ENCODE measurements at regions not wholly inside any gene's neighbourhood (a gene's known extent, or its start where the extent isn't known, plus 50 kb on each side); places are given as distances from the start of the nearest gene placed in this dataset.

GRCh38 chr14:94964931-94965330, 192.4 kb downstream of the DICER1 start:
- ATAC-seq (ENCODE audit: insufficient read depth, low FRiP score) (no peak), DNase-seq (no peak)
- Histone ChIP-seq H3K4me3 (no peak overlapping the region), H3K27me3 (ENCODE audit: control insufficient read depth in 3 of 3, insufficient read depth in 3 of 3, low read length in 2 of 3) (peaks cover 0 to 6% (median 2%) of the 10 kb centered on the region in 3 donors), H3K4me1 (ENCODE audit: control insufficient read depth in 5 of 5, insufficient read depth in 5 of 5, low read length in 5 of 5) (peaks cover 0 to 5% (median 0%) of the 10 kb centered on the region in 5 donors), H3K9ac (ENCODE audit: insufficient read depth in 1 of 2, low read length in 2 of 2) (no peak overlapping the region), H3K36me3 (ENCODE audit: control insufficient read depth in 4 of 4, insufficient read depth in 4 of 4, low read length in 4 of 4) (no peaks in the 10 kb centered on the region), H3K27ac (ENCODE audit: low read depth in 1 of 2, low read length in 1 of 2) (no peak overlapping the region), H3K9me3 (ENCODE audit: control insufficient read depth in 4 of 4, insufficient read depth in 3 of 4, low read length in 3 of 4) (no peaks in the 10 kb centered on the region)
- WGBS, 2 donors, result 85 to 92% methylated on average over 7 of the region's 7 CpGs
- TF ChIP-seq CTCF (IDR thresholded peaks at IDR 0.05; ENCODE audit: control extremely low read depth, extremely low read depth), result no peak

GRCh38 chr14:94964181-94964580, 193.1 kb downstream of the DICER1 start:
- 79 to 88% methylated on average over 3 of the region's 3 CpGs for WGBS, 2 donors
- no peaks in the 10 kb centered on the region for H3K36me3 ChIP-seq (ENCODE audit: control insufficient read depth in 4 of 4, insufficient read depth in 4 of 4, low read length in 4 of 4)
- DNase-seq (no peak), ATAC-seq (ENCODE audit: insufficient read depth, low FRiP score) (no peak)
- no peak overlapping the region for H3K27ac ChIP-seq (ENCODE audit: low read depth in 1 of 2, low read length in 1 of 2)
- no peak for TF ChIP-seq CTCF (IDR thresholded peaks at IDR 0.05; ENCODE audit: control extremely low read depth, extremely low read depth)
- no peak overlapping the region for H3K4me3 ChIP-seq
- no peak overlapping the region for H3K9ac ChIP-seq (ENCODE audit: insufficient read depth in 1 of 2, low read length in 2 of 2)
- peaks cover 0 to 5% (median 0%) of the 10 kb centered on the region in 5 donors for H3K4me1 ChIP-seq (ENCODE audit: control insufficient read depth in 5 of 5, insufficient read depth in 5 of 5, low read length in 5 of 5)
- H3K9me3 ChIP-seq (ENCODE audit: control insufficient read depth in 4 of 4, insufficient read depth in 3 of 4, low read length in 3 of 4), result no peaks in the 10 kb centered on the region
- peaks cover 0 to 9% (median 2%) of the 10 kb centered on the region in 3 donors for H3K27me3 ChIP-seq (ENCODE audit: control insufficient read depth in 3 of 3, insufficient read depth in 3 of 3, low read length in 2 of 3)

- ATAC-seq (ENCODE audit: insufficient read depth, low FRiP score) (no peak), DNase-seq (no peak)
- WGBS, 2 donors, result 80 to 82% methylated on average over 8 of the region's 8 CpGs
- no peak for TF ChIP-seq CTCF (IDR thresholded peaks at IDR 0.05; ENCODE audit: control extremely low read depth, extremely low read depth)
- Histone ChIP-seq H3K9ac (ENCODE audit: insufficient read depth in 1 of 2, low read length in 2 of 2) (no peak overlapping the region), H3K9me3 (ENCODE audit: control insufficient read depth in 4 of 4, insufficient read depth in 3 of 4, low read length in 3 of 4) (no peaks in the 10 kb centered on the region), H3K4me3 (no peak overlapping the region), H3K27ac (ENCODE audit: low read depth in 1 of 2, low read length in 1 of 2) (no peak overlapping the region), H3K36me3 (ENCODE audit: control insufficient read depth in 4 of 4, insufficient read depth in 4 of 4, low read length in 4 of 4) (no peaks in the 10 kb centered on the region), H3K4me1 (ENCODE audit: control insufficient read depth in 5 of 5, insufficient read depth in 5 of 5, low read length in 5 of 5) (peaks cover 0 to 5% (median 0%) of the 10 kb centered on the region in 5 donors), H3K27me3 (ENCODE audit: control insufficient read depth in 3 of 3, insufficient read depth in 3 of 3, low read length in 2 of 3) (peaks cover 2 to 9% (median 6%) of the 10 kb centered on the region in 3 donors)
Observed at GRCh38 chr14:94963051-94963450, 193.1 kb upstream of the GSC start.

GRCh38 chr14:94962166-94962575, 192.3 kb upstream of the GSC start:
- H3K4me1 ChIP-seq (ENCODE audit: control insufficient read depth in 5 of 5, insufficient read depth in 5 of 5, low read length in 5 of 5), result peaks cover 0 to 5% (median 0%) of the 10 kb centered on the region in 5 donors
- WGBS, 2 donors, result 36 to 40% methylated on average over 7 of the region's 7 CpGs
- TF ChIP-seq CTCF (IDR thresholded peaks at IDR 0.05; ENCODE audit: control extremely low read depth, extremely low read depth), result no peak
- no peak overlapping the region for H3K27ac ChIP-seq (ENCODE audit: low read depth in 1 of 2, low read length in 1 of 2)
- H3K9me3 ChIP-seq (ENCODE audit: control insufficient read depth in 4 of 4, insufficient read depth in 3 of 4, low read length in 3 of 4), result no peaks in the 10 kb centered on the region
- H3K4me3 ChIP-seq, result no peak overlapping the region
- H3K36me3 ChIP-seq (ENCODE audit: control insufficient read depth in 4 of 4, insufficient read depth in 4 of 4, low read length in 4 of 4), result no peaks in the 10 kb centered on the region
- no peak for DNase-seq
- no peak overlapping the region for H3K9ac ChIP-seq (ENCODE audit: insufficient read depth in 1 of 2, low read length in 2 of 2)
- ATAC-seq (ENCODE audit: insufficient read depth, low FRiP score), result no peak
- peaks cover 2 to 9% (median 6%) of the 10 kb centered on the region in 3 donors for H3K27me3 ChIP-seq (ENCODE audit: control insufficient read depth in 3 of 3, insufficient read depth in 3 of 3, low read length in 2 of 3)
